Left ventricle myocardium inferior (tissue), 1 donor: ENCODE measurements at regions not wholly inside any gene's neighbourhood (a gene's known extent, or its start where the extent isn't known, plus 50 kb on each side); places are given as distances from the start of the nearest gene placed in this dataset.

Source experiments
- DNase-seq: peaks from one replicate; pipeline ENCODE4 v3.0.0-alpha.2; 2020
- H3K27ac ChIP-seq: fragments of 200-600 bp; replicated peaks from 2 replicates; pipeline ENCODE4 v1.8.0; 2021
- H3K27me3 ChIP-seq: fragments of 200-600 bp; 2 replicates; pipeline ENCODE4 v1.8.0; 2021; ENCODE audit warnings: low read depth
- H3K36me3 ChIP-seq: fragments of 200-600 bp; 2 replicates; pipeline ENCODE4 v1.8.0; 2021
- H3K4me1 ChIP-seq: fragments of 200-600 bp; 2 replicates; pipeline ENCODE4 v1.8.0; 2021
- H3K4me3 ChIP-seq: fragments of 200-600 bp; 2 replicates; pipeline ENCODE4 v1.8.0; 2021; ENCODE audit warnings: mild to moderate bottlenecking, moderate library complexity
- H3K9me3 ChIP-seq: fragments of 200-600 bp; replicated peaks from 2 replicates; pipeline ENCODE4 v1.8.0; 2021
- intact Hi-C: fragments of 100-400 bp; cut with micrococcal nuclease; formaldehyde crosslinking; loops from one replicate; pipeline ENCODE4 v1.11.0; 2022
- TF ChIP-seq, protein P1 (sequence below): fragments of 200-600 bp; IDR thresholded peaks from 2 replicates; pipeline ENCODE4 v1.8.0; 2021; ENCODE audit warnings: antibody characterized with exemption, mild to moderate bottlenecking, borderline replicate concordance
- donor health status: DM: no; HTN: yes; CAD: no; lungs with severe emphysema.

DNA sequence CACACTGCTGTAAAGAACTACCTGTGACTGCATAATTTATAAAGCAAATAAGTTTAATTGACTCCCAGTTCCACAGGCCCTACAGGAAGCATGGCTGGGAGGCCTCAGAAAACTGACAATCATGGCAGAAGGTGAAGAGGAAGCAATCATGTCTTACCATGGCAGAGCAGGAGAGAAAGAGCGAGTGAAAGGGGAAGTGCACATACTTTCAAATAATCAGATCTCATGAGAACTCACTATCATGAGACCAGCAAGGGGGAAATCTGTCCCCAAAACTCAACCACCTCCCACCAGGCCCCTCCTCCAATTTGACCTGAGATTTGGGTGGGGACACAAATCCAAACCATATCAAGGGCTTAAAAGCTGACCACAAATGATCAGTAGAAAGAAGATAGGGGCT, 493.2 kb downstream of the PTPRC start:
- TF ChIP-seq, protein P1, sequence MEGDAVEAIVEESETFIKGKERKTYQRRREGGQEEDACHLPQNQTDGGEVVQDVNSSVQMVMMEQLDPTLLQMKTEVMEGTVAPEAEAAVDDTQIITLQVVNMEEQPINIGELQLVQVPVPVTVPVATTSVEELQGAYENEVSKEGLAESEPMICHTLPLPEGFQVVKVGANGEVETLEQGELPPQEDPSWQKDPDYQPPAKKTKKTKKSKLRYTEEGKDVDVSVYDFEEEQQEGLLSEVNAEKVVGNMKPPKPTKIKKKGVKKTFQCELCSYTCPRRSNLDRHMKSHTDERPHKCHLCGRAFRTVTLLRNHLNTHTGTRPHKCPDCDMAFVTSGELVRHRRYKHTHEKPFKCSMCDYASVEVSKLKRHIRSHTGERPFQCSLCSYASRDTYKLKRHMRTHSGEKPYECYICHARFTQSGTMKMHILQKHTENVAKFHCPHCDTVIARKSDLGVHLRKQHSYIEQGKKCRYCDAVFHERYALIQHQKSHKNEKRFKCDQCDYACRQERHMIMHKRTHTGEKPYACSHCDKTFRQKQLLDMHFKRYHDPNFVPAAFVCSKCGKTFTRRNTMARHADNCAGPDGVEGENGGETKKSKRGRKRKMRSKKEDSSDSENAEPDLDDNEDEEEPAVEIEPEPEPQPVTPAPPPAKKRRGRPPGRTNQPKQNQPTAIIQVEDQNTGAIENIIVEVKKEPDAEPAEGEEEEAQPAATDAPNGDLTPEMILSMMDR = no peak
- H3K4me1 ChIP-seq = no peaks in the 10 kb centered on the region
- H3K36me3 ChIP-seq = no peaks in the 10 kb centered on the region
- intact Hi-C loops = no loop called here
- no peaks in the 10 kb centered on the region for H3K9me3 ChIP-seq
- no peak overlapping the region for H3K27ac ChIP-seq
- no peak for DNase-seq
- H3K27me3 ChIP-seq = no peaks in the 10 kb centered on the region
- no peak overlapping the region for H3K4me3 ChIP-seq

DNA sequence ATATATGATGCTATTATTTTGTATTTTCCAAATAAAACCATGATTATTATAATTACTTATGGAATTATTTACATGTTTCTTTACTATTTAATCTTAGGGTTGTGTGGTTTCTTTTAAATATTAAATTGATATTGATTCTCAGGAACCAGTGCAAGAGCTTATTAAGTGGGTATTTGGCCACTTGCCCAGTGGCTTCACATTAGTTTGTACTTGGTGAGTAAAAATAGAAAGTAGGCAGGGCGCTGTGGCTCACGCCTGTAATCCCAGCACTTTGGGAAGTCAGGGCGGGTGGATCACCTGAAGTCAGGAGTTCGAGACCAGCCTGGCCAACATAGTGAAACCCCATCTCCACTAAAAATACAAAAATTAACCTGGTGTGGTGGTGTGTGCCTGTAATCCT, 497.1 kb downstream of the PTPRC start:
- intact Hi-C loops = no loop called here
- H3K27me3 ChIP-seq = no peaks in the 10 kb centered on the region
- no peaks in the 10 kb centered on the region for H3K4me1 ChIP-seq
- DNase-seq = no peak
- no peak overlapping the region for H3K27ac ChIP-seq
- TF ChIP-seq, protein P1 = no peak
- H3K4me3 ChIP-seq = no peak overlapping the region
- no peaks in the 10 kb centered on the region for H3K9me3 ChIP-seq
- no peaks in the 10 kb centered on the region for H3K36me3 ChIP-seq

DNA sequence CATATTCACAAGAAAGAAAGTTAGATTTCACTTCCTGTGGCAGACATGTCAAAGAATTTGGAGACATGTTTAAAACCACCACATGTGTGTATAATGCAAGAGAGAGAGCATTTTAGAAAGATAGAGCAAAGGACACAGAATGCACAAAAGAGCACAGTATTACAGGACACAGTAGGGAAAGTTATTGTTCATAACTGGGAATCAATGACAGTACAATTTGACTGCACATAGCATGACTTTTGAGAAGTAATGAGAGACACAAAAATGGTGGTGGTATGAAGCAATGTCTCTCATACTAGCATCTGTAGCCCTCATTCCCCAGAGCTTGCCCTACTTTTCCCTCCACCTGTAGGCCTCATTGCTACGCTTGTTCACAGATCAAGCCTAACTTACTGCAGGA, 499.2 kb downstream of the PTPRC start:
- intact Hi-C loops = no loop called here
- H3K9me3 ChIP-seq = no peaks in the 10 kb centered on the region
- no peaks in the 10 kb centered on the region for H3K4me1 ChIP-seq
- no peak overlapping the region for H3K27ac ChIP-seq
- no peak overlapping the region for H3K4me3 ChIP-seq
- no peak for DNase-seq
- no peaks in the 10 kb centered on the region for H3K27me3 ChIP-seq
- H3K36me3 ChIP-seq = no peaks in the 10 kb centered on the region
- TF ChIP-seq, protein P1 = no peak

DNA sequence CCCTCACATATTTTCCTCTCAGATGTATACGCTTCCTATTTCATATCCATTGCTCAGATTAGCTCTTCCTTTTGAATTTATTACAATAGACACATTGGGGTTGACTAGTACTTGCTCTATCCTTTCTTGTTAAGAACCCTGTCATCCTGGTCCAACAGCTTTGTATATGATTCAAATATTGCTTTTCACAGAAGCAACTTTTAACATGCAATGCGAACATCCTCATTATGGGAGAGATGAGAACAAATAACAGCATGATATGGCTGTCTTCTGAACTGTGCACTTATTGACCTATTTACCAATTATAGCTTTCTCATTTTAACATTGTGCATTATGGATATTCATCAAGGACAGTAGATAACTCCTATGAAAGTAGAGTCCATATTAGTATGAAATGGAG, 510.8 kb downstream of the PTPRC start:
- Histone ChIP-seq H3K27ac (no peak overlapping the region), H3K4me3 (no peak overlapping the region), H3K36me3 (no peaks in the 10 kb centered on the region), H3K27me3 (no peaks in the 10 kb centered on the region), H3K9me3 (no peaks in the 10 kb centered on the region), H3K4me1 (no peaks in the 10 kb centered on the region)
- intact Hi-C loops = loop anchor here (10.0 kb wide), 1 partner anchor 95 kb away; no protein-coding TSS in a partner anchor
- DNase-seq = no peak
- TF ChIP-seq, protein P1 = no peak

DNA sequence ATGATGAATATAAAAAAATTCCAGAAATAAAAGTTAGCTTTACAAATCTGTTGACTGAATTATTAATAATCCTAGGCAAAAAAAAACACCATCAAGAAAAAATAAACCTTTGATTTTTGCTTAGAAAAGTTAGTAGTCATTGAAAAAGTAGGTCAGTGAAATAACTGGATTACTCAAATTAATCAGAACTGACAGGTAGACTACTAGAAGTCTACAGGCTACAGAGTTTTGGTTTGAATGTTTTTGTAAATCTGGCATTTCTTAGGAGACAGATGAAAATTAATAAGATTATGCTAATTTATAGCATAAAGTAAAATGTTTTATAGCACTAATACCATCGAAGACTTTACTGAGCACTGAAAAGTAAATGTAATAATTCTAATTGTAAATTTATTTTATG, 511.9 kb downstream of the PTPRC start:
- H3K27me3 ChIP-seq = no peaks in the 10 kb centered on the region
- no peak for DNase-seq
- no peaks in the 10 kb centered on the region for H3K9me3 ChIP-seq
- H3K27ac ChIP-seq = no peak overlapping the region
- no peak overlapping the region for H3K4me3 ChIP-seq
- TF ChIP-seq, protein P1 = no peak
- intact Hi-C loops = no loop called here
- no peaks in the 10 kb centered on the region for H3K36me3 ChIP-seq
- no peaks in the 10 kb centered on the region for H3K4me1 ChIP-seq
